GM19351 (cell line): ENCODE measurements at regions not wholly inside any gene's neighbourhood (a gene's known extent, or its start where the extent isn't known, plus 50 kb on each side); places are given as distances from the start of the nearest gene placed in this dataset.
"Not testable (repeated sequence)": the region's sequence is repeated elsewhere in the genome, so short reads cannot be mapped to it uniquely, and the experiment has no call there.

Experiments used
- ATAC-seq: cut with Tn5 transposase; IDR thresholded peaks from one replicate; pipeline ENCODE4 v1.9.1; 2021; ENCODE audit warnings: mild to moderate bottlenecking, moderate library complexity; ENCODE audit not compliant: unreplicated experiment

- no peak for ATAC-seq
Measured at GRCh38 chr1:166384948-166385347, 218.1 kb upstream of the FAM78B start.

DNA sequence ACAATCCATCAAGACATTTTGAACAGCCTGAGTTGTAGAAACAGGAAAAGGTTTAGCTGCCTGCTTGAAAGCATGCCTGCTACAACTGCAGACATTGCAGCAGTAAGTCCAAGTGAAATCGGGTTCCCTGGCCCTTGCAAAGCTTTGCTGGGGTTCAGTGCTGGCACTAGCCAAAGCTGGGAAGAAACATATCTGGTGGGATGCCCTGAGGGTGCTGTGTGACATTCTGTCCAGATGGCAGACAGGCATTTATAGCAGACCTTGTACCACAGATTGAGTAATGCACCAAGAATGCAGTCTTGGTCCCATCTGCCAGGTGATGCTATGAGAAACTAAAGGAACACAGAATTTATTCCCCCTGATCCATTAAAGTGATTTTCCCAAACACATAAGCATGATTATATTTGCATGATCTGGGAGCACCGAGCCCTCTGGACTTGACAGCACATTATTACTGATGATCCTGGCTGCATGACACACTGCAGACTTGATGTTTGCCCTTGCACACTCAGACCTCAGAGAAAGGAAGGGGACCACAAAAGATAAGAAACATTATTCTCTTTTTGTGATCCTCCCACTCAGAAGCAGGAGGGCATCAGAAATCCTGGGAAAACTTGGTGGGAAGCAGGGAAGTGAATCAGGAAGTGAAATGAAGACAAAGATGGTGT, 223.7 kb upstream of the FAM78B start:
- ATAC-seq = no peak

DNA sequence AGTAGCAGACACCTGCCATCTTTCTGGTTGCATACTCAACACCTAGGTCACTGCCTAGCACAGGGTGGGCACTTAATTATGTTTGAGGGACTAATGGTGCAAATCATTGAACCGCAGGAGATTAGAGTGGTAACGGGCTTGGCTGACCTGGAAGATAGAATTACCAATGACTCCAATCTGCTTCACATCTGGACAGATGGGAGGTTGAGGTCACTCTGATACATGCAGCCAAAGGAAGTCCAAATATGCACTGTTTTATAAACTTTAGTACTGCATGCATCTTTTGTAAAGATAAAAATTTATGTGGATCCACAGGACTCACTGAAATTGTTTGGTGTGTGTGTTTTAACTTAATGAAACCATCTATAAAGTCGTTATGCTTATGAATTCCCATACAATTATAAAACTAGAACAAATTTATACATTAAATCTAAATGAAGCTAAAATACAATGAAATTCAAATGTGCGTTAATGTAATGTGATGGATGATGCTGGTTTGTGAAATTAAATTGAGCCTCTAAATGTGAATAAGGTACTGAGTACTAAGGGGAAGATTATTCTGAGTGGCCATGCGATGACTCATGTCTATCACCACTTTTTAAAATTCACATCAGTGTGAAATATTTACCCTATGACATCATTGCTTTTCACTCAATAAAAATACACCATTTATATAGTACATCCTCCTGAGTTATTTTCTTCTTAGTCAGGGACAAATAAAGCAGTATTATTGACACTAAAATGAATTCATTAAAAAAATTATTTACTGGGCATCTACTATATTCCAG, 224.7 kb upstream of the FAM78B start:
- ATAC-seq = no peak

DNA sequence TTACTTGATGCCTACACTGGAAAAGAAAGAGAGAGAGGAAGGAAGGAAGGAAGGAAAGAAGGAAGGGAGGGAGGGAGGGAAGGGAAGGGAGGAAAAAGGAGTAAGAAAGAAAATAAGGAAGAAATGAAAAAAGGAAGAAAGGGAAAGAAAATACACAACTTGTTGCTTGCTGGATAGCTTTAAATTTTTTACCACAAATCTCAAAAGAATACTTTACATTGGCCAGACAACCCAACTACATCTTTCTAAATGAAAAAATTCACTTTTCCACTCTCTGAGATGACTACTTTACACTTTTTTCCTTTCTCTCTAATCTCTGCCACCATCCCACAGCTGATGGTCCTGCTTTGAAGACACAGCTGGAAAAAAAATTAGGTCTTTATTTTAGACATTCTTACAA, 228.9 kb upstream of the FAM78B start:
- ATAC-seq = no peak

- not testable (repeated sequence) for ATAC-seq
Measured at GRCh38 chr1:166409253-166410082, 242.7 kb upstream of the FAM78B start.

GRCh38 chr1:166410083-166410385, 243.2 kb upstream of the FAM78B start:
- no peak for ATAC-seq

DNA sequence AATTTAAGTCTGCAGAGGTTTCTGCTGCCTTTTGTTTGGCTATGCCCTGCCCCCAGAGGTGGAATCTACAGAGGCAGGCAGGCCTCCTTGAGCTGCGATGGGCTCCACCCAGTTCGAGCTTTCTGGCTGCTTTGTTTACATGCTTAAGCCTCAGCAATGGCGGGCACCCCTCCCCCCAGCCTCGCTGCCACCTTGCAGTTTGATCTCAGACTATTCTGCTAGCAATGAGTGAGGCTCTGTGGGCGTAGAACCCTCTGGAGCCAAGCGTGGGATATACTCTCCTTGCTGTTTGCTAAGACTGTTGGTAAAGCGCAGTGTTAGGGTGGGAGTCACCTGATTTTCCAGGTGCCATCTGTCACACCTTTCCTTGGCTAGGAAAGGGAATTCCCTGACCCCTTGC, 250.0 kb upstream of the FAM78B start:
- not testable (repeated sequence) for ATAC-seq

DNA sequence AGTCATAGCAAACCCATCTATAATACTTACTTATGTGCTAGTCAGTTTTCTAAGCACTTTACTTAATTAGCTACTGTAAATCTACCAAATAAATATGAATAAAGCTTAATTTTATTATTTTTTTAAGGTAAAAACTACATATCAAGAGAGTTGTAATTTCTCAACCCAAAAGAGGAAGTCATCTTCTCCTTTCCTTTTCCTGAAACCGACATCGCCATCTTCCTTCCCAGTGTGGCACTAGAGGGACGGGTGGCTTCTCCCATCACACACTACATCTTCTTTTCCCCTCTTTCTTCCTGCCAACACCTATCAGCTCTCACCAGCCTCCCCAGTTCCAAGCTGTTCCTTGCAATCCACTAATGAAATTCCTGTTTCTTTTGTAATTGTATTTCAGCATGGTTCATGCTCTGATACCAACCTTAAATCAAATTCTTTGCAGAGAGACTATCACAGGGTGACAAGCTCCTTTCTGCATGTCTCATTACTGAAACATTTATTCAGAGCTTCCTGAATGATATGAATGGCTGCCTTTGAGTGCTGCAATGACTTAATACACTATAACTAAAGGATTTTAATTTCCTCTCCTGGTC, 251.6 kb upstream of the FAM78B start:
- ATAC-seq = no peak

DNA sequence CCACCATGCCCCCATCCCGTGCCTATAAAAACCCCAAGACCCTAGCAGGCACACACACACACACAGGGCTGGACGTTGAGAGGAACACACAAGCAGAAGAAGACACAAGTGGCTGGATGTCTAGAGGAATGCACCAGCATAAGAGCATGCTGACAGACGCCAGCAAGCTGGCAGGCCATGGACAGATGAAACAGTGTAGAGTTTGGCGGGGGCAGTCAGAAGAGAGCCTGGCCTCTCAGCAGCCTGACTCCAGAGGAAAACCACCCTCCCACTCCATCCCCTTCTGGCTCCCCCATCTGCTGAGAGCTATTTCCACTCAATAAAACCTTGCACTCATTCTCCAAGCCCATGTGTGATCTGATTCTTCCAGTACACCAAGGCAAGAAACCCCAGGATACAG, 255.8 kb upstream of the FAM78B start:
- not testable (repeated sequence) for ATAC-seq

- ATAC-seq = no peak
Measured at GRCh38 chr1:166432655-166433054, 265.9 kb upstream of the FAM78B start.

DNA sequence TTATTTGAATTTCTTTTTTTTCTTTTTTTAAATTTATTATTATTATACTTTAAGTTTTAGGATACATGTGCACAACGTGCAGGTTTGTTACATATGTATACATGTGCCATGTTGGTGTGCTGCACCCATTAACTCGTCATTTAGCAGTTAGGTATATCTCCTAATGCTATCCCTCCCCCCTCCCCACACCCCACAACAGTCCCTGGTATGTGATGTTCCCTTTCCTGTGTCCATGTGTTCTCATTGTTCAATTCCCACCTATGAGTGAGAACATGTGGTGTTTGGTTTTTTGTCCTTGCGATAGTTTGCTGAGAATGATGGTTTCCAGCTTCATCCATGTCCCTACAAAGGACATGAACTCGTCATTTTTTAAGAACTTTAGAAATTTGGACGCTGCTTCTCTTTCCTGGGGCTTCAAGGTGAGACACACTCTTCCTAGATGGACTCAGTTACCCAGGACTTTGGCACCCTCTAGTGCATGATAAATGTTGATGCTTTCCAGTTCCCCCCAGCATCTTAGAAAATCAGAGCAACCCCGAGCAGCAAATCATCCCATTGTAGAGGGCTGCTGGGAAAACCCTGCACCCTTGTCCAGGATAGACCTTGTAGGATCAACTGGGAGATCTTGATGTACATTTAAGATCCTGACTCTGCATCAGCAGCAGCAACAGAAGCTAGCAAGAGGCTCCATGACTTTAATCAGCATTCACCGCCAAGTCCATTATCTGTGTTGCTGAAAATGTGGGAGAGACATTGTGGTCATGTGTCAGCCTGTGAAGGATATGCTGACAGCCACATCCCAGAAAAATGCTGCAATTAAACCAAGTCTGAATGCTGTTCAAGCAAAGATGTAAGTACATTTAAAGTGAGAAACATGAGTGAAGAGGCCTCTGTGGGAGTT, 266.9 kb upstream of the FAM78B start:
- ATAC-seq = peak; percentile 69

DNA sequence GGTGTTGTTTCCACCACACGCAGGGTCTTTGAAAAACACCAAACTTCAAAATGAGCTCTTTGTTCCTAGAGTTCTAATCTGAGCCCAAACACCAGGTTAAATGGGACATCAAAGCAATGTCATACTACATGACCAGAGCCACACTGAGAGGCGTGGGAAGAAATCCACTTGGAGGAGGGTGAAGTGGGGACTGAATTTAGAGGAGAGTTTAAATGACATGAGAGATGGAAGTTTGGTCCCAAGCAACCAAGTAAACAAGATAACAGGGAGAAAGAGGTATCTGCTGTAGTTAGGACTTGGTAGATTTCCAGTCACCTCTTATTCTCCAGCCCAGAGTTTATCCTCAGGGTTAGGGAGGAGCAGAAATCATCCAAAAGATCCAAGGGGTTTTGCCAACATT, 290.9 kb upstream of the FAM78B start:
- ATAC-seq = no peak

- ATAC-seq = no peak
Measured at GRCh38 chr1:166464333-166464732, 297.5 kb upstream of the FAM78B start.

DNA sequence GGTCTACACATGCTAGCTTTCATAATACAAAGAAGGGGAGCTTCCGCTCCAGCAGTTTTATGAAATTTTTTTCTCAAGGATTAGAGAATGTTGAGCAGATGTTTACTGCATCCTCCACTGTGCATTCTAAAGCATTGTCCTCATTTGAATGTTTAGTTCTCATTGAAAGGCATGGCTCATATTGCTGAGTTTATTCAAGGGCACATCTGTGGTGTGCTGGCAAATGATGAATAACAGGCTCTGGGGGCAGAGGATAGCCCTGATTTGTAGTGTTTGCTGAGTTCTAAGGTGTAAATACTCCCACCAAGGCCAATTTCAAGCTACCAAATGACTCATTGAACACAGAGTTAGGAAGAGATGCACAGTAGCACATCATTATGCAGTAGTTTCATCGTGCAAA, 303.2 kb upstream of the FAM78B start:
- ATAC-seq = no peak

DNA sequence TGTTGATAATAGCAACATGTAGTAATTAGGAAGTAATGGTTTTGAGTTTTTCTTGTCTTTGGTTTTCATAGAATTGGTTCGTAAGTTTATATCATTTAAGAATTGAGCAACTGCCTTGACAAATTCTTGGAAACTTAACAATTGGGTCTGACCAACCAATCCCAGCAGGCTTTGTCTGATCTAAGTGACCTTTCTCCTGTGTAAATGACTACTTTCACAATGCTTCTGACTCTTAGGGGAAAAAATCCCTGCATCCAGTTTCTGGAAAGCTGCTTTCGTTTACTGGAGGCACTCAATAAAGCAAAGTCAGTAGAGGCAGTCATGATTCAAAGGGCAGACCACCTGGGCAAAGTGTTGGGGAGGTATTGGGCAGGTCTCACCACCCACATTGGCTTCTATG, 303.6 kb upstream of the FAM78B start:
- no peak for ATAC-seq

DNA sequence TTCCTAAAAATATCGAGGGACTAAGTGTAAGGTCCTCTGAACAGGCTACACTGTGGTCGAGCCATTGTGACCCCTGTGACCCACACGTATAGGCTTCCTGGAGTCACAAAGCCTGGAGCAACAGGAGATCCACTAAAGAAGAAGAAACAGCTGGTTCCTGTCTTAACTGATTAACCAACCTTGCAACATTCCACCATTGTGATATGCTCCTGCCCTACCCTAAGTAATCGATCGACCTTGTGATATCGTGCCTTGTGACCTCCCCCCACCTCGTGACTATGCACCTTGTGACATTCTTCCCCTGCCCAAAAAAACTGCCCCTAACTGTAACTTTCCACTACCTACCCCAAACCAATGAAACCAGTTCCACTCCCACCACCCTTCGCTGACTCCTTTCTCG, 304.6 kb upstream of the FAM78B start:
- no peak for ATAC-seq

DNA sequence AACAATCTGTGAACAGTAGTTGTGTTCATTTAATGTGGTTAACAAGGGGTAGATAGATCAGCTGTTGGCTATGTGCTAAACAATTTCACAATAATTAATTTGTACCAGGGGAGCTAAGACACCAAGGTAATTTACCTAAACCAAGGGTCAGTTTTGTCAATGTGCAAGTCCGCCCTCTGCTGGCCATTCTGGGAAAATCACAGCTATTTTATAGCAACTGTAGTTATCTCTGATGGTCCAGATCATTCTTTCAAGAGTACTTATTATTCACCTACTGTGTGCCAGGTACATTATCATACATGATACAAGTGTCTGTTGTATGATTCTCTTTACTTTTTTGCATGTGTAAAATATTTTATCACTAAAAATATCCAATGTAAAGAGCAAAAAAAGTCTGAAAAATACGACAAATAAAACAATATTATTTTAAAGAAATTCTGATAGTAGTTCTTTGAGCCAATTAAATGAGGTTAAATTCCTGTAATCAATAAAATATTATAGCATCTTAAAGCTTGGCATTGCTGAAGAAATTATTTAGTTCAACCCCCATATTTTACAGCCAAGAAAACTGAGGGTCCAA, 312.3 kb upstream of the FAM78B start:
- peak; percentile 85 for ATAC-seq

DNA sequence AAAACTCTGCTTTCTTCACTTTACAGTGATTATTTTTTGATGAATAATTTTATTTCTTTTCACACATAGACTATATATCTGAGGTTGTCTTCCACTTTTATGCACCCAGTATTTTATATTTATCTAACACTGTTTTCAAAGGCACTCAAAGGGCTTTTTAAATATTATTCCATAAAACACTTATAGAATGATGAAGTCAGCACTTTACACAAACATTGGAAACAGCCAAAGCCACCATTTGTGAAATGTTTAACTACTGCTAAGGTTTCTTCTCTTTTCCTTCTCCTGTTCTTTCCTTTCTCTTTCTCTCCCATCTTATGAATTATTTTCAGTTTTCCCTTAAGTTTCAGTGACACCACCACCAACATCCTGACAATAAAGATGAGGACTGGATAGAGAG, 317.7 kb upstream of the FAM78B start:
- ATAC-seq = no peak

GRCh38 chr1:166484871-166485270, 318.1 kb upstream of the FAM78B start:
- ATAC-seq = no peak

DNA sequence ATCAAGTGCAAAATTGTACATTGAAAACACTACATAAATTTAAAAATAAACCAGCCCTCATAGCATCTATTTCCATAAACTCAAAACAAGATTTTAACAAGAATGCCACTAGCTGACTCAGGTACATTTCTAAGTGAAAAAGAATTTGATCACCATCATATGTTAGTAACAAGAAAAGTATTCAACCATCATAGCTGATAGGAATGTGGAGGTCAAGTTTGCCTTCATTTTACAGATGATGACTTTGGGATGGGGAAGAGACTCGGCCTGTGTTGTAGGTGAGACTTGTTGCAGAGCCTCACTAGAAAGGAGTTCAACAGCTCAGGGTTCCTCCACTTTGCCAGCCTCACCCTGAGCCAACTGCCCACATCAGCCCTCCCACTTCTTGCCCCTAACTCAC, 318.8 kb upstream of the FAM78B start:
- ATAC-seq = no peak
